B cell (primary cell): ENCODE measurements at regions not wholly inside any gene's neighbourhood (a gene's known extent, or its start where the extent isn't known, plus 50 kb on each side); places are given as distances from the start of the nearest gene placed in this dataset.

ENCODE experiments used
- ATAC-seq: fragments of 200-7000 bp; cut with Tn5 transposase; one replicate; pipeline ENCODE4 v1.10.0; 2021; ENCODE audit warnings: low read depth, mild to moderate bottlenecking, moderate number of reproducible peaks, moderate library complexity
- CTCF ChIA-PET: fragments of 350-600 bp; sonication (Branson Sonifier 250); formaldehyde crosslinking; loops from one replicate; lab custom pipeline; 2021; ENCODE audit warnings: antibody characterized with exemption, inconsistent platforms; lab: Charles Lee
- POLR2A ChIA-PET: fragments of 350-600 bp; sonication (Branson Sonifier 250); formaldehyde crosslinking; loops from one replicate; lab custom pipeline; 2021; ENCODE audit warnings: antibody characterized with exemption; lab: Charles Lee
- DNase-seq: peaks from one replicate; pipeline ENCODE4 v3.0.0; 2013
- H2AFZ ChIP-seq: 2 replicates; pipeline ENCODE4 v1.6.1; 2012; ENCODE audit warnings: mild to moderate bottlenecking, low read depth, low read length; ENCODE audit not compliant: insufficient read depth, poor library complexity, severe bottlenecking
- H3K27ac ChIP-seq, 2 donors: 1 replicate in 1 of 2; 2 replicates in 1 of 2; pipeline ENCODE4 v1.5.1; 2012 to 2013; ENCODE audit warnings: low read length in 2 of 2, mild to moderate bottlenecking in 2 of 2, moderate library complexity in 1 of 2
- H3K27me3 ChIP-seq, 4 experiments: fragments of 200-600 bp in 1 of 4; sonication (generic) in 1 of 4; replicated peaks in 1 of 4; 1 replicate in 2 of 4; 2 replicates in 2 of 4; pipeline versions ENCODE4 v1.6.1 to v1.7.0; 2013 to 2016; ENCODE audit warnings: low read length in 3 of 4, mild to moderate bottlenecking in 2 of 4, mixed read lengths in 1 of 4, moderate library complexity in 1 of 4; ENCODE audit not compliant: insufficient read depth in 4 of 4, control insufficient read depth in 3 of 4; ENCODE audit errors: control extremely low read depth in 1 of 4
- H3K36me3 ChIP-seq, 2 experiments: replicated peaks in 1 of 2; 1 replicate in 1 of 2; 2 replicates in 1 of 2; pipeline versions ENCODE4 v1.6.1 to v1.7.1; 2013; ENCODE audit warnings: low read length in 1 of 2; ENCODE audit not compliant: insufficient read depth in 2 of 2, control insufficient read depth in 1 of 2; ENCODE audit errors: control extremely low read depth in 1 of 2, extremely low read depth in 1 of 2
- H3K4me1 ChIP-seq, 2 donors: fragments of 200-600 bp in 1 of 2; sonication (generic) in 1 of 2; 1 replicate in 1 of 2; 2 replicates in 1 of 2; pipeline versions ENCODE4 v1.5.1 to v1.6.1; 2013 to 2017; ENCODE audit warnings: low read length in 2 of 2; ENCODE audit not compliant: control insufficient read depth in 2 of 2, insufficient read depth in 2 of 2
- H3K4me2 ChIP-seq: replicated peaks from 2 replicates; pipeline ENCODE3; 2012; ENCODE audit warnings: mild to moderate bottlenecking, low read depth, low read length; ENCODE audit not compliant: poor library complexity, severe bottlenecking
- H3K4me3 ChIP-seq, 5 experiments: fragments of 200-600 bp in 1 of 5; sonication (generic) in 1 of 5; 1 replicate in 3 of 5; 2 replicates in 2 of 5; pipeline versions ENCODE4 v1.5.1 to v1.7.0; 2011 to 2016; ENCODE audit warnings: low read length in 4 of 5, mild to moderate bottlenecking in 4 of 5, low read depth in 2 of 5, control low read depth in 1 of 5, moderate library complexity in 1 of 5; ENCODE audit not compliant: insufficient read depth in 1 of 5; ENCODE audit errors: control extremely low read depth in 1 of 5, extremely low read depth in 1 of 5
- H3K79me2 ChIP-seq: fragments of 200-600 bp; sonication (generic); one replicate; pipeline ENCODE4 v1.6.0; 2016; ENCODE audit warnings: low read length; ENCODE audit not compliant: control insufficient read depth, insufficient read depth
- H3K9ac ChIP-seq: fragments of 200-600 bp; sonication (generic); 2 replicates; pipeline ENCODE4 v1.6.1; 2017; ENCODE audit warnings: mild to moderate bottlenecking, low read length, moderate library complexity
- H3K9me3 ChIP-seq, 3 donors: one replicate each; pipeline versions ENCODE4 v1.6.1 to v1.7.1; 2013; ENCODE audit warnings: low read length in 2 of 3; ENCODE audit not compliant: control insufficient read depth in 2 of 3, insufficient read depth in 1 of 3; ENCODE audit errors: control extremely low read depth in 1 of 3
- H4K20me1 ChIP-seq: 2 replicates; pipeline ENCODE4 v1.6.0; 2012; ENCODE audit warnings: mild to moderate bottlenecking, low read length; ENCODE audit not compliant: insufficient read depth, control insufficient read depth, poor library complexity, severe bottlenecking
- H3K27ac Mint-ChIP-seq: one replicate; pipeline ENCODE4 v1.8.0; 2021; ENCODE audit warnings: mixed read lengths
- H3K27me3 Mint-ChIP-seq: one replicate; pipeline ENCODE4 v1.8.0; 2021; ENCODE audit warnings: mixed read lengths
- H3K4me1 Mint-ChIP-seq: one replicate; pipeline ENCODE4 v1.8.0; 2021; ENCODE audit warnings: mixed read lengths
- H3K4me3 Mint-ChIP-seq: one replicate; pipeline ENCODE4 v1.8.0; 2021; ENCODE audit warnings: mixed read lengths
- H3K9me3 Mint-ChIP-seq: one replicate; pipeline ENCODE4 v1.8.0; 2022; ENCODE audit warnings: mixed read lengths; ENCODE audit not compliant: insufficient read depth
- CTCF ChIP-seq: fragments of 200-600 bp; IDR thresholded peaks from one replicate; pipeline ENCODE4 v1.8.0; 2022; ENCODE audit warnings: antibody characterized with exemption, mild to moderate bottlenecking
- EZH2 ChIP-seq: IDR thresholded peaks from 2 replicates; pipeline ENCODE4 v1.6.1; 2012; ENCODE audit warnings: borderline replicate concordance, low read depth, mild to moderate bottlenecking, moderate library complexity, low read length; ENCODE audit not compliant: insufficient read depth, poor library complexity, severe bottlenecking
- WGBS: methylation state at CpG from one replicate; pipeline ENCODE4 v1.1.5; 2013; ENCODE audit warnings: missing lambda C conversion rate; ENCODE audit not compliant: insufficient coverage; 5-methylcytosine and 5-hydroxymethylcytosine counted together
- intact Hi-C: fragments of 100-400 bp; cut with micrococcal nuclease; formaldehyde crosslinking; loops from one replicate; pipeline ENCODE4 v1.10.0; 2022

- Mint-ChIP-seq H3K4me1 (no peaks in the 10 kb centered on the region), H3K4me3 (no peak overlapping the region), H3K27me3 (no peaks in the 10 kb centered on the region), H3K9me3 (peaks cover 8% of the 10 kb centered on the region), H3K27ac (no peak overlapping the region)
- no peak overlapping the region for H3K4me3 ChIP-seq
- H3K4me2 ChIP-seq, result no peak overlapping the region
- TF ChIP-seq CTCF (no peak), EZH2 (no peak)
- H3K27me3 ChIP-seq, result no peaks in the 10 kb centered on the region
- no CpG with 5 or more reads among the region's 3 CpGs for WGBS
- H4K20me1 ChIP-seq, result no peaks in the 10 kb centered on the region
- ATAC-seq, result no peak
- H3K9me3 ChIP-seq, result peaks cover 0 to 3% (median 0%) of the 10 kb centered on the region in 3 donors
- H2AFZ ChIP-seq, result no peak overlapping the region
- H3K36me3 ChIP-seq, result no peaks in the 10 kb centered on the region
- intact Hi-C loops, result no loop called here
- ChIA-PET POLR2A (no interaction called here), CTCF (no interaction called here)
- DNase-seq, result no peak
- H3K4me1 ChIP-seq, result no peaks in the 10 kb centered on the region
- H3K27ac ChIP-seq, result no peak overlapping the region
- no peak overlapping the region for H3K9ac ChIP-seq
- no peaks in the 10 kb centered on the region for H3K79me2 ChIP-seq
These were observed 239.4 kb downstream of the WNT5A start for GRCh38 chr3:55247666-55248065.

- peaks cover 8% of the 10 kb centered on the region for H3K9me3 Mint-ChIP-seq
- H3K27me3 Mint-ChIP-seq, result no peaks in the 10 kb centered on the region
- H3K9me3 ChIP-seq, result peaks cover 0 to 3% (median 0%) of the 10 kb centered on the region in 3 donors
- ChIA-PET CTCF (no interaction called here), POLR2A (no interaction called here)
- H3K4me2 ChIP-seq, result no peak overlapping the region
- DNase-seq, result no peak
- no peaks in the 10 kb centered on the region for H3K36me3 ChIP-seq
- no CpG with 5 or more reads among the region's 5 CpGs for WGBS
- H3K4me1 Mint-ChIP-seq, result no peaks in the 10 kb centered on the region
- no peaks in the 10 kb centered on the region for H3K27me3 ChIP-seq
- intact Hi-C loops, result no loop called here
- no peaks in the 10 kb centered on the region for H3K79me2 ChIP-seq
- no peak overlapping the region for H2AFZ ChIP-seq
- no peaks in the 10 kb centered on the region for H4K20me1 ChIP-seq
- no peak for ATAC-seq
- no peak overlapping the region for H3K27ac Mint-ChIP-seq
- no peak overlapping the region for H3K9ac ChIP-seq
- H3K27ac ChIP-seq, result no peak overlapping the region
- no peak overlapping the region for H3K4me3 Mint-ChIP-seq
- no peak overlapping the region for H3K4me3 ChIP-seq
- TF ChIP-seq EZH2 (no peak), CTCF (no peak)
- H3K4me1 ChIP-seq, result no peaks in the 10 kb centered on the region
These were observed 241.1 kb downstream of the WNT5A start for GRCh38 chr3:55246033-55246432.
